Osteoblast (primary cell): ENCODE measurements at regions not wholly inside any gene's neighbourhood (a gene's known extent, or its start where the extent isn't known, plus 50 kb on each side); places are given as distances from the start of the nearest gene placed in this dataset.

ENCODE experiments used
- DNase-seq: peaks from one replicate; pipeline ENCODE4 v3.0.0; 2011; ENCODE audit warnings: low spot score, mixed read lengths; ENCODE audit not compliant: insufficient read length; ENCODE audit errors: missing footprints
- H2AFZ ChIP-seq: 2 replicates; pipeline ENCODE4 v1.6.0; 2011; ENCODE audit warnings: mild to moderate bottlenecking, low read length
- H3K27ac ChIP-seq: 2 replicates; pipeline ENCODE4 v1.5.1; 2011; ENCODE audit warnings: mild to moderate bottlenecking, low read depth, low read length, moderate library complexity
- H3K27me3 ChIP-seq: 2 replicates; pipeline ENCODE4 v1.6.0; 2012; ENCODE audit warnings: mild to moderate bottlenecking, control low read depth, inconsistent platforms, low read length, moderate library complexity; ENCODE audit not compliant: insufficient read depth
- H3K36me3 ChIP-seq: 2 replicates; pipeline ENCODE4 v1.5.1; 2011; ENCODE audit warnings: mild to moderate bottlenecking, low read length, control low read depth, moderate library complexity; ENCODE audit not compliant: insufficient read depth
- H3K4me1 ChIP-seq: 2 replicates; pipeline ENCODE4 v1.5.1; 2011; ENCODE audit warnings: mild to moderate bottlenecking, low read length, control low read depth, moderate library complexity; ENCODE audit not compliant: insufficient read depth
- H3K4me2 ChIP-seq: 2 replicates; pipeline ENCODE4 v1.6.0; 2011; ENCODE audit warnings: mild to moderate bottlenecking, low read length; ENCODE audit not compliant: insufficient read depth
- H3K4me3 ChIP-seq: fragments of 200-600 bp; sonication (generic); 3 replicates; pipeline ENCODE4 v1.5.1; 2012; ENCODE audit warnings: mild to moderate bottlenecking, low read length, inconsistent platforms; ENCODE audit not compliant: insufficient read depth
- H3K79me2 ChIP-seq: 2 replicates; pipeline ENCODE4 v1.6.0; 2012; ENCODE audit warnings: mild to moderate bottlenecking, low read length, control low read depth, inconsistent platforms; ENCODE audit not compliant: insufficient read depth
- H3K9me3 ChIP-seq: 2 replicates; pipeline ENCODE4 v1.5.1; 2011; ENCODE audit warnings: low read depth, low read length, control low read depth
- H4K20me1 ChIP-seq: 2 replicates; pipeline ENCODE4 v1.6.0; 2012; ENCODE audit warnings: mild to moderate bottlenecking, low read length, control low read depth; ENCODE audit not compliant: insufficient read depth
- CTCF ChIP-seq: IDR thresholded peaks from 2 replicates; pipeline ENCODE4 v1.5.1; 2011; ENCODE audit warnings: mild to moderate bottlenecking, low read depth, low read length, moderate library complexity; ENCODE audit errors: extremely low read depth

GRCh38 chr6:22102671-22103070 lies 194.2 kb downstream of the PRL start:
- no peaks in the 10 kb centered on the region for H3K79me2 ChIP-seq
- H3K4me3 ChIP-seq = no peak overlapping the region
- no peak for DNase-seq
- H4K20me1 ChIP-seq = no peaks in the 10 kb centered on the region
- no peak overlapping the region for H3K27ac ChIP-seq
- H3K27me3 ChIP-seq = no peaks in the 10 kb centered on the region
- no peak overlapping the region for H2AFZ ChIP-seq
- H3K4me2 ChIP-seq = no peak overlapping the region
- no peaks in the 10 kb centered on the region for H3K4me1 ChIP-seq
- no peaks in the 10 kb centered on the region for H3K9me3 ChIP-seq
- no peaks in the 10 kb centered on the region for H3K36me3 ChIP-seq
- no peak for TF ChIP-seq CTCF

GRCh38 chr6:22106451-22106850 lies 190.4 kb downstream of the PRL start:
- no peak for TF ChIP-seq CTCF
- Histone ChIP-seq H3K79me2 (no peaks in the 10 kb centered on the region), H3K27me3 (no peaks in the 10 kb centered on the region), H3K4me1 (no peaks in the 10 kb centered on the region), H3K9me3 (no peaks in the 10 kb centered on the region), H3K27ac (no peak overlapping the region), H3K36me3 (no peaks in the 10 kb centered on the region), H4K20me1 (no peaks in the 10 kb centered on the region), H3K4me2 (no peak overlapping the region), H2AFZ (no peak overlapping the region), H3K4me3 (no peak overlapping the region)
- DNase-seq = no peak

- Histone ChIP-seq H3K9me3 (no peaks in the 10 kb centered on the region), H2AFZ (no peak overlapping the region), H3K27me3 (no peaks in the 10 kb centered on the region), H3K4me1 (no peaks in the 10 kb centered on the region), H3K36me3 (no peaks in the 10 kb centered on the region), H3K27ac (no peak overlapping the region), H4K20me1 (no peaks in the 10 kb centered on the region), H3K79me2 (no peaks in the 10 kb centered on the region), H3K4me2 (no peak overlapping the region), H3K4me3 (no peak overlapping the region)
- no peak for TF ChIP-seq CTCF
- DNase-seq = no peak
Measured at GRCh38 chr6:22106961-22107360, 189.9 kb downstream of the PRL start.

- H2AFZ ChIP-seq = no peak overlapping the region
- no peak overlapping the region for H3K4me2 ChIP-seq
- no peaks in the 10 kb centered on the region for H3K79me2 ChIP-seq
- H3K27me3 ChIP-seq = no peaks in the 10 kb centered on the region
- H3K36me3 ChIP-seq = no peaks in the 10 kb centered on the region
- DNase-seq = no peak
- no peaks in the 10 kb centered on the region for H3K9me3 ChIP-seq
- no peak overlapping the region for H3K27ac ChIP-seq
- peaks cover 7% of the 10 kb centered on the region for H3K4me1 ChIP-seq
- no peaks in the 10 kb centered on the region for H4K20me1 ChIP-seq
- H3K4me3 ChIP-seq = no peak overlapping the region
- no peak for TF ChIP-seq CTCF
Measured at GRCh38 chr6:22108199-22108598, 188.6 kb downstream of the PRL start.
